Uterus (tissue), 2 donors: ENCODE measurements at regions not wholly inside any gene's neighbourhood (a gene's known extent, or its start where the extent isn't known, plus 50 kb on each side); places are given as distances from the start of the nearest gene placed in this dataset.

Experiments
- POLR2A ChIP-seq, 2 donors: fragments of 450-650 bp; IDR thresholded peaks; one replicate each; pipeline ENCODE4 v1.6.1; 2016; ENCODE audit warnings: antibody characterized with exemption in 2 of 2, mild to moderate bottlenecking in 1 of 2, moderate library complexity in 1 of 2
- TF ChIP-seq, protein P1 (sequence below), 4 experiments: fragments of 200-600 bp in 2 of 4; fragments of 450-650 bp in 2 of 4; sonication (generic) in 2 of 4; IDR thresholded peaks; one replicate each; pipeline ENCODE4 v1.5.1; 2016 to 2019; ENCODE audit warnings: antibody characterized with exemption in 4 of 4, mild to moderate bottlenecking in 2 of 4, moderate library complexity in 1 of 4

GRCh38 chr12:72869024-72869423, 596.9 kb downstream of the TRHDE start:
- no peak for TF ChIP-seq POLR2A (IDR thresholded peaks at IDR 0.05)
- TF ChIP-seq, protein P1, sequence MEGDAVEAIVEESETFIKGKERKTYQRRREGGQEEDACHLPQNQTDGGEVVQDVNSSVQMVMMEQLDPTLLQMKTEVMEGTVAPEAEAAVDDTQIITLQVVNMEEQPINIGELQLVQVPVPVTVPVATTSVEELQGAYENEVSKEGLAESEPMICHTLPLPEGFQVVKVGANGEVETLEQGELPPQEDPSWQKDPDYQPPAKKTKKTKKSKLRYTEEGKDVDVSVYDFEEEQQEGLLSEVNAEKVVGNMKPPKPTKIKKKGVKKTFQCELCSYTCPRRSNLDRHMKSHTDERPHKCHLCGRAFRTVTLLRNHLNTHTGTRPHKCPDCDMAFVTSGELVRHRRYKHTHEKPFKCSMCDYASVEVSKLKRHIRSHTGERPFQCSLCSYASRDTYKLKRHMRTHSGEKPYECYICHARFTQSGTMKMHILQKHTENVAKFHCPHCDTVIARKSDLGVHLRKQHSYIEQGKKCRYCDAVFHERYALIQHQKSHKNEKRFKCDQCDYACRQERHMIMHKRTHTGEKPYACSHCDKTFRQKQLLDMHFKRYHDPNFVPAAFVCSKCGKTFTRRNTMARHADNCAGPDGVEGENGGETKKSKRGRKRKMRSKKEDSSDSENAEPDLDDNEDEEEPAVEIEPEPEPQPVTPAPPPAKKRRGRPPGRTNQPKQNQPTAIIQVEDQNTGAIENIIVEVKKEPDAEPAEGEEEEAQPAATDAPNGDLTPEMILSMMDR (IDR thresholded peaks at IDR 0.05) = no peak
